Ureter (tissue), 1 donor: ENCODE measurements at regions not wholly inside any gene's neighbourhood (a gene's known extent, or its start where the extent isn't known, plus 50 kb on each side); places are given as distances from the start of the nearest gene placed in this dataset.
A peak's percentile ranks its signal among the peaks of the same experiment; 100 is the strongest.

ENCODE experiments used
- DNase-seq: peaks from one replicate; pipeline ENCODE4 v3.0.0-alpha.2; 2020; ENCODE audit warnings: low spot score
- donor health status: DM: yes; HTN: yes; CAD: no.

DNA sequence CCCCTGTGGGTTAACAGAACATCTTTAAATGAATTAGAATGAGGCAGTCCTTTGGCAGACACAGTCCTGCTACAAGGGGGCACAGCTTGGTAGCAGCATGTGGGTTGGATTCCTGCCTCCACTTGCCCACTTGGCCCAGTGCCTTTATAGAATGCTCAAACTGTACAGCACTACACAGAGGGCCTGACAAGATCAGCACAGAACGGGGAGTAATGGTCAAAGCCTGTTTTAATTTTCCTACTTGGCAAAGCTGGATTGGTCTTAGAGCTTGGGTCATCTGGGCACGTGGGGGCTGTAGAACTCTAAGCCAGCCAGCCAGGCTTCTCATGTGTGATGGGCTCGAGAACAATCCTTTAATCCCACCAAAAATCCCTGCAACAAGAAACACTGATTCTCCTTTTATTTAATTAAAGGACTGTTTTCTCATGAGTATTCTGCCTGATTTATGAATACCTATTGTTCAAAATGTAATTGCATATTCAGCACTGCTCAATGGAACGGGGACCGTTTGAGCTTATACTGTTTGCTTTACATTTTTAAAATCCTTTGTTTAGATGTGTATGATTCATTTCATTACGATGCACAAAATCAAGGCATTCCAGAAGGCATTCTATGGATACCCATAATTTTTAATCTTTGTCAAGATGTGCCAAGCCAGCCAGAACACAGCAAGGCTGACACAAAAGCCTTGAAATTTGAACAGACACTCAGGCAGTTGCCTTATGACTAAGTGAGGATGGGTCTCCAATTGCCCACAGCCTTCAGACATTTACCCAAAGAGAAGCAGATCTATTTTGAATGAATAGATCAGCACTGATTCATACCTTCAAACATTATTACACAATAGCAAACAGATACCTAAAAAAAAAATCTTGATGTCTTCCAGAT is 249.3 kb upstream of the TGFBR2 start:
- DNase-seq: no peak

GRCh38 chr3:30357897-30358296 is 248.5 kb upstream of the TGFBR2 start:
- DNase-seq: no peak

- no peak for DNase-seq
Measured at GRCh38 chr3:30358871-30359270, 247.5 kb upstream of the TGFBR2 start.

DNA sequence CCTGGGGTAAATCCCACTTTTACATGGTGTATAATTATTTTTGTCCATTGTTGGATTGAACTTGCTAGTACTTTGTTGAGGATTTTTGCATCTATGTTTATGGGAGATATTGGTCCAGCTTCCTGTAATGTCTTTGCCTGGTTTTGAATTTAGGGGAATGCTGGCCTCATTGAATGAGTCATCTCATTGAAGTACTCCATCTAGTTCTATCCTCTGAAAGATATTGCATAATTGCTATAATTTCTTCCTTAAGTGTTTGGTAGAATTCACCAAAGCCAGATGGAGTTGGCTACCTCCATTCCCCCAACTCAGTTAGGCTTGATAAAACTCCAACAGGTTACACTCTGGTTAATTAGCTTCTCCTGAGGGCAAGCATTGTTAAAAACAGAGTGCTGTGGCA is 237.4 kb upstream of the TGFBR2 start:
- no peak for DNase-seq

DNA sequence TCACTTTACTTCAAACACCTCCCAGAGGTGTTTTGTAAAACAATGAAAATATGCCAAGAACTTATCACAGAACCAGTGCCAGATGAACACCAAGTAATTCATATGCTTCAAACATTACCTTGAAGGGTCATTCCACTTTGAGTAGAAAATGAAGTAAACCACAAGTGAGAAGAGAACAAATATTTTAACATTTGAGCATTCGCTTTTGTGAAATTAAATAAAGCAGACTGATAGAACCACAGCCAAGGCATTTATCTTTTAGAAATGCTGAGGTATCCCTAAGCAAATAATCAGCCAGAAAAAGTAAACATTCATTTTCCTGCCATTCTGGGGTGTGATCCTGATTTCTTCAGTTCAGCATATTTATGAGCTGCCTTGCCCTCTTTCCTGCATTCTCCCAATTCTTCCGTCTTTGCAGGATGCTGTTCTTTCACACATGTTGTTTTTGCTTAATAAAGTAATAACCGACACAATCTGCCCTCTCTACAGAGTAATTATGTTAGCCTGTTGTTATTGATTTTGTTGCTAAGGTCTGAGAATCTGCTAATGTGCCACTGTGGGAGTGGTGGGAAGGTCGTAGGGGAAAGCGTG is 235.6 kb upstream of the TGFBR2 start:
- no peak for DNase-seq

DNA sequence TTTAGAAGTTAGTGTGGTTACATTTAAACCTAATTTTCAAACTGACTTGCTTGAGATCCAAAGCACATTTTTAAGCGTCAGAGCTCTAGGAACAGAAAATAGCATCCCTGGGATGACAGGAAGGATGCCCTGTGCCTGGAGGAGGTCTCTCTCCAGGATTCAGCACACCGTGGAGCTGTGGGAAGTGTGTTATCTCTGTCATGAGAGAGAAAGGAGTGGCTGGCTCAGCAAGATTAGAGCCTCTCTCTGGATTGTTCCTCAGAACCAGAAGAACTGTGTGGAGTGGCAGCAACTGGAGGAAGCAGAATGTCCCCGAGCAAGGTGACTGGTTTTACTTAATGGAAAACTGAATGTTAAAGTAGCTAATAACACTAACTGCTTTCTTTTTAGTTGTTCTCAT is 233.6 kb upstream of the TGFBR2 start:
- no peak for DNase-seq

- DNase-seq: no peak
Measured at GRCh38 chr3:30384546-30385072, 221.8 kb upstream of the TGFBR2 start.

DNA sequence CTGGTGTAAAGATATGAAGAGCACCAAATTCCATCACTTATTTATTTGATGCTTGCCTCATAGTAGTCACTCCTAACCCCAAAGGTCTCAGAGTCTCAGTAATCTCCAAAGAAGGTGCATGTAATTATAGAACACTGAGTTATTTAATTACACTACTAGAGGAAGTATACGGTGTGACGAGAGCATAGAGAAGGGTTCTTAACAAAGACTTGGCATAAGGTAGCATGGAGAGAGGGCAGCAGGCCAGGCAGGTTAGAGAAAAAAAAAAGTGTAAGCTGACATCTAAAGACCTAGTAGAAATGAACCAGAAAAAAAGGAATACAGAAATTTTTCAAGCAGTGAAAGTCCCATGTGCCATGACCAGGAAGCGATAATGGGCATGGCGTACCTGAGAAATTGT is 213.3 kb upstream of the TGFBR2 start:
- DNase-seq: no peak

DNA sequence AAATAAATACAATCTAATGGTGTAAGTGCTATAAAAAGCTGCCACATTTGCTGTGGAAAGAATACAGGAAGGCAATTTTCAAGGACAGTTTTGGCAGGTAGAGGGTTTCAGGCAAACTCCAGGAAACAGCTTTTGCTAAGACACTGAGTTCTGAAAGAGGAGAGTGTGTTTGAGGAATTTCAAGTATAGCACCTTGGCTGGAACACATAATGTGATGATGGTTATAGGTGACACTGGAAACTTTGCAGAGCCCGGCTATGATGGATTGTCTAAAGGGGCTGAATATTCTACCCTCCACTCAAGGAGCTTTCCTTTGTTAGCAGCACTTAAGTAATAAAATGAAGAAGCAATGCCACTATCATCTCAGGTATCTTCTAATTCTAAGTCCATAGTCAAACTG is 209.4 kb upstream of the TGFBR2 start:
- no peak for DNase-seq

DNA sequence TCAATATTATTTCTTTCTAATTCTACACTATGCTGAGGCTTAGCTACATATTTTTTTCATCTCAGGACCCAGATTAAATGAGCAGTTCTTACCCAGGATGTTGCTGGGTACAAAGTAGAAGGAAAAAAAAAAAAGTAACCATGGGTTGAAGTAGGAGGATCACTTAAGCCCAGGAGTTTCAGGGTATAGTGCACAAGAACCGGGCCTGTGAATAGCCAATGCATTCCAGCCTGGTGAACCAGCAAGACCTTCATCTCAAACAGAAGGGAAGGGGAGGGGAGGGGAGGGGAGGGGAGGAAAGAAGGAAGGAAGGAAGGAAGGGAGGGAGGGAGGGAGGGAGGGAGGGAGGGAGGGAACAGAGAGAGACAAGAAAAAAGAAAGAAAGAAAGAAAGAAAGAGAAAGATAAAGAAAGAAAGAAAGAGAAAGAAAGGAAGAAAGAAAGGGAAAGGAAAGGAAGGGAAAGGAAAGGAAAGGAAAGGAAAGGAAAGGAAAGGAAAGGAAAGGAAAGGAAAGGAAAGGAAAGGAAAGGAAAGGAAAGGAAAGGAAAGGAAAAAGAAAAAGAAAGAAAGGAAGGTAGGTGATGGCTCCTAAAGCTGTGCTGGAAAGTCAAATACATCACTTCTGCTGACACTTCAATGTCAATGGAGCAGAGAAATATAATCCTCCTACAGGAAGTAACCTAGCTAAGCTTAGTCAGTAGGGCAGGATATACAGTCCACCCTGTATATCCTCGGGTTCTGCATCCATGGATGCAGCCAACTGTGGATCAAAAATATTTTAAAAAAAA is 206.8 kb upstream of the TGFBR2 start:
- no peak for DNase-seq

DNA sequence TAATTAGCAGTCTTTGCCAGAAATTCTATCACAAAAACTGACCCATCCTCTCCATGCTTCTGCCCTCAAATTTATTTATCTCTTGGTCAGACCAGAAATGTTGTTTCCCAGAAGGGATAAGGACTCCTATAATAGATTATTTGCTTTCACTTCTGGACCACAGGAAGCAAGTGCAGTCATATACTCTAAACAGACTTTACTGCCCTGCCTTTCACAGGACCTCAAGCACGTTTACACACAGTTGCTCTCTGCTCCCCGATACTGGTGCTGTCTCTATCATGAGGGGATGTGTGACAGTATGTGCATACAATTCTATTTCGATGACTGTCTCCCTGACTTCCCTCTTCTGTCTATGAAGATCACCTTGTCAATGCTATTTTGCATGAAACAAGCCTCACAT is 205.5 kb upstream of the TGFBR2 start:
- no peak for DNase-seq

- DNase-seq: no peak
Measured at GRCh38 chr3:30401971-30402370, 204.4 kb upstream of the TGFBR2 start.

DNA sequence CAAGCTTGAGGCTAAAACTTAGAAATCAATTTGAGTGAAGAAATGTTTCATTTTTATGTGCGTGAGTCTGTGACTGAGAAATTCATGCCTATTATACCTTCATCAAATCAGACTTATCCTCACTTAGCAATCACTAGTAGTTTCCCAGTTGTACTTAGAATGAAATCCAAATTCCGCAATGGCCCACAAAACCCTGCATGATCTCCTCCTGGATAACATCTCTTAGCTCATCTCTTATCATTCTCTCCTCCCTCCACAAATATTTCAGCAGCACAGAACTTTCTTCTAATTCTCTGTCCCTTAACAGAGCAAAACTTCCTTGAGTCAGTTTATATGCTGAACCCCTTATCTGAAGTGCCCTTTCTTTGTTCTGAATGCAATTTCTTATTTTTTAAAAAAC is 198.8 kb upstream of the TGFBR2 start:
- no peak for DNase-seq

GRCh38 chr3:30408105-30408557 is 198.3 kb upstream of the TGFBR2 start:
- no peak for DNase-seq

DNA sequence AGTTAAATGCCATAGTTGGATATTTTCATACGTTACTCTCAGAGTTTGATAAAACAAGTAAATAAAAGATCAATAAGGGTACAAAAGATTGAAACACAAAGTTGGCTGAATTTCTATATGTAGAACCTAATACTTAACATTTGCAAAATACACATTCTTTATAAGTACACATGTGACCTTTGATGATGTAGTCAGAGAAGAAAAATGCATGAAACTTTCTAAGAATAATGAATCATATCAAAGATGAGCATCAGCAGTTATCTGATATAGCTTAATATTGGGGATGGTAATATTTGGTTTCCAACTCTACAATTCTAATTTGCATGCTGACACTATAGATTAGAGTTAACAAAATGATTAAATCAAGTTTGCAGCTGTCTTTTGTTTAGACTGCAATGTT is 188.0 kb upstream of the TGFBR2 start:
- DNase-seq: no peak

GRCh38 chr3:30421266-30421665 is 185.1 kb upstream of the TGFBR2 start:
- DNase-seq: no peak

DNA sequence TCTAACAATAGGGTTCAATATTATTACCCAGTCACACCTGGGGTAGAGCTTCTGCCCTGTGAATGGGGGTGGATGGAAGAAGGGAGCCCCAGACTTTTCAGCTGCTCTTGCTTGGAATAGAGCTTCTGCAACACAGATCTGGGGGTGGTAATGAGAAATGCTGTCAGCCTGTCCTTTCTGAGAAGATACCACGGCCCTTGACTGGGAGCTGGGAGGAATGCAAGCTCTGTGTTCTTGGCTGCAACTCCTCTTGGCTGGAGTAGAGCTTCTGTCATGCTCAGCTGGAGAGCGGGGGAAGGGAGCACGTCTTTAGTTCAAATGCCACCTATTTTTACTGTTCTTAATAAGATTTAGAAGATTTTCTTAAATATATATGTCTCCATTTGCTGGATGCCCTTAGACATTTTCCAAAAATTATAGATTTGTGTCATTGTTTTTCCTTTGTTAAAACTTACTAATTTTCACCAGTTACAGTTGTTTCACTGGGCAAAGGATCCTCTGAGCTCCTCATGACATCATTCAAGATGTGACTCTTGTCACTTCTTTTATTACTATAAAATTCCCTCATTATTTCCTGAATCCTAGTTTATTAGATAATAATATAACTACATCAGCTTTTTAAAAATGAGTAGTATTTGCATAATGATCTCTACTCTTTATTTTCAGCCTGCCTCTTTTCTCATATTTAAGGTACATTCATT is 180.0 kb upstream of the TGFBR2 start:
- DNase-seq: peak; percentile 65

DNA sequence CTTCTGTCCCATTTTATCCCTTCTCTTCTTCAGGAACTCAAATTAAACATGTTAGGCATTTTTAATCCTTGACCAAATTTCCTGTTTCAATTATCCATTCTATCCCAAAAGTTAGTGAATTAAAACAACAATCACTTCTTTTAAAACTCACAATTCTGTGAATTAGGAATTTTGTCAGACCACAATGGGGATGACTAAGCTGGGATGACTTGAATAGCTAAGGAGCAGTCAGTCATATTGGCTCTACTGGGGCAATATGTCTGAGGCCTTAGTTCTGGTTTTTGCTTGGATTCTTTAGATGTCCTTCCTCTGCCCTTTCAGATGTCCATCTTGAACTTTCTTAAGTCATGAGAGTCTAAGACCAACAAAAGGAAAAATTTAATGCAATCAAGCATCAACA is 178.2 kb upstream of the TGFBR2 start:
- DNase-seq: no peak

DNA sequence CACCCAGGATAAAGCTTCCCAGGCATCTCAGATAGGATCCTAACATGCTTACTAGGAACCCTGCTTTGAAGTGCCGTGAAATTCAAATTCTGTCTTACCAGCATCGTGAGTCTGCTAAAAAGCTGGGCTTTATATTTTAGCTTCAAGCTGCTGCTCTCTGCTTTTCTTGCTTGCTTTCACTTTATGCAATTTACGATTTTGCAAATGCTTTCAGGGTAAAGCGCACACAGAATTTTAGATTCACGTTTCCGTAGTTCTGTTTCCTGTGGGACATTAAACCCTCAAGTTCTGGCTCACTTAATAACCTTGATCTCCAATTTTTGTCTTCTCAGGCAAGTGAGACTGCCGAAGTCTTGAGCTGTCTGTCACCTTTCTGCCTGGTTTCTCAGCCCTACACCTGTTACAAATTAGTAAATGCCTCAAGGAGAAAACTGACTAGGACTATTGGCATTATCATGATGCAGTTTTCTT is 170.5 kb upstream of the TGFBR2 start:
- no peak for DNase-seq

DNA sequence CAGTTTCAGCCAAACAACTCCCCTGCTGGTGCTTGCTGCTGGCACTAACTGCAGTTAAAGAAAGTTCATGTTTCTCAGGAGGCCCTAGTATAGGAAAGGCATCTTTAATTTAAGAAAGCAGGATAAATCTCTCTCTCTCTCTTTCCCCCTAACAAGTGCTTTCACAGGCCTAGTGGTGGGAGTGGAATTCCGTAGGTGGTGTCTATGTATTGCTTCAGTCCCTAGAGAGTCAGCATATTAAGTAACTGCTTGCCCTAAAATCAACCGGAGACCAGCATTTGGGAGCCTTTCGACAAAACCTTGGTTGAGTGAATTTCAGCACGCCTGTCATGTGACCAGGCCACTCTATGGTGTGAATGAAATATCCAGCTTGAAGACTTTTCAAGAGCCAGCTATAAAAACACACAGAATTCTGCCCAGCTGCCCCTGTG is 169.2 kb upstream of the TGFBR2 start:
- no peak for DNase-seq

GRCh38 chr3:30438126-30438525 is 168.3 kb upstream of the TGFBR2 start:
- DNase-seq: no peak
